IgD-negative memory B cell (primary cell): ENCODE measurements at regions not wholly inside any gene's neighbourhood (a gene's known extent, or its start where the extent isn't known, plus 50 kb on each side); places are given as distances from the start of the nearest gene placed in this dataset.

ENCODE experiments used
- H3K27ac Mint-ChIP-seq, 3 donors: one replicate each; pipeline ENCODE4 v1.8.0; 2020 to 2022; ENCODE audit warnings: mild to moderate bottlenecking in 3 of 3, mixed read lengths in 3 of 3, moderate library complexity in 1 of 3
- H3K27me3 Mint-ChIP-seq: one replicate; pipeline ENCODE4 v1.8.0; 2021; ENCODE audit warnings: mixed read lengths
- H3K36me3 Mint-ChIP-seq: one replicate; pipeline ENCODE4 v1.8.0; 2020; ENCODE audit warnings: mild to moderate bottlenecking, mixed read lengths
- H3K4me1 Mint-ChIP-seq, 3 donors: one replicate each; pipeline ENCODE4 v1.8.0; 2020 to 2022; ENCODE audit warnings: mixed read lengths in 3 of 3, mild to moderate bottlenecking in 1 of 3
- H3K4me3 Mint-ChIP-seq, 4 donors: one replicate each; pipeline ENCODE4 v1.8.0; 2020 to 2022; ENCODE audit warnings: mild to moderate bottlenecking in 4 of 4, mixed read lengths in 4 of 4, moderate library complexity in 3 of 4
- H3K9me3 Mint-ChIP-seq, 3 donors: one replicate each; pipeline ENCODE4 v1.8.0; 2020 to 2021; ENCODE audit warnings: mixed read lengths in 3 of 3, mild to moderate bottlenecking in 1 of 3

- peaks cover 0 to 5% (median 4%) of the 10 kb centered on the region in 3 donors for H3K9me3 Mint-ChIP-seq
- H3K4me1 Mint-ChIP-seq = no peaks in the 10 kb centered on the region
- no peaks in the 10 kb centered on the region for H3K27me3 Mint-ChIP-seq
- H3K4me3 Mint-ChIP-seq = no peak overlapping the region
- no peak overlapping the region for H3K27ac Mint-ChIP-seq
- no peaks in the 10 kb centered on the region for H3K36me3 Mint-ChIP-seq
These were observed 997.3 kb downstream of the ARAP2 start for GRCh38 chr4:35247047-35247446.

- Mint-ChIP-seq H3K4me1 (no peaks in the 10 kb centered on the region), H3K27me3 (no peaks in the 10 kb centered on the region), H3K9me3 (peaks cover 0 to 2% (median 0%) of the 10 kb centered on the region in 3 donors), H3K4me3 (no peak overlapping the region), H3K36me3 (no peaks in the 10 kb centered on the region), H3K27ac (no peak overlapping the region)
These were observed 994.0 kb downstream of the ARAP2 start for GRCh38 chr4:35250331-35250730.

- Mint-ChIP-seq H3K27ac (no peak overlapping the region), H3K4me3 (no peak overlapping the region), H3K27me3 (no peaks in the 10 kb centered on the region)
These were observed 993.6 kb downstream of the ARAP2 start for GRCh38 chr4:35250761-35251160.

DNA sequence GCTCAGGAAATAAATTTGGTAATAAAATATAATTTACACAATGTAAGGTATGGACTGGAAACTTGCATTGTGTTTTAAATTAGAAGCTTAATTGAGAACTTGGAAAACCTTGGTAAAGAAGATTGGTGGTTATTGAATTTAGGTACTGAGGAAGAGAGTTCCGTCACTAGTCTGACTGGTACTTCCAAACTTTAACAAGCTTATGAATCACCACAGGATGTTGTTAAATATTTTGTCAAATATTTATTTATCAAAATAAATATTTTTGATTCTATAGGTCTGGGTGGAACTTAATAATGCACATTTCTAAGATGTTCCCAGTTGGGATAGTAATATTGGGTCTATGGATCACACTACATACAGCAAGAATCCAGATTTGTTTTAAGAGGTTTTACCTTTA is 992.2 kb downstream of the ARAP2 start:
- no peak overlapping the region for H3K27ac Mint-ChIP-seq
- H3K27me3 Mint-ChIP-seq = no peaks in the 10 kb centered on the region
- no peaks in the 10 kb centered on the region for H3K4me1 Mint-ChIP-seq
- H3K36me3 Mint-ChIP-seq = no peaks in the 10 kb centered on the region
- no peaks in the 10 kb centered on the region for H3K9me3 Mint-ChIP-seq
- no peak overlapping the region for H3K4me3 Mint-ChIP-seq

More at GRCh38 chr4:35250761-35251160, 993.6 kb downstream of the ARAP2 start:
- H3K9me3 Mint-ChIP-seq = peaks cover 0 to 2% (median 0%) of the 10 kb centered on the region in 3 donors
- H3K36me3 Mint-ChIP-seq = no peaks in the 10 kb centered on the region
- H3K4me1 Mint-ChIP-seq = no peaks in the 10 kb centered on the region

GRCh38 chr4:35252866-35253265 is 991.4 kb downstream of the ARAP2 start:
- Mint-ChIP-seq H3K36me3 (no peaks in the 10 kb centered on the region), H3K4me1 (no peaks in the 10 kb centered on the region), H3K27ac (no peak overlapping the region), H3K4me3 (no peak overlapping the region), H3K9me3 (no peaks in the 10 kb centered on the region), H3K27me3 (no peaks in the 10 kb centered on the region)

DNA sequence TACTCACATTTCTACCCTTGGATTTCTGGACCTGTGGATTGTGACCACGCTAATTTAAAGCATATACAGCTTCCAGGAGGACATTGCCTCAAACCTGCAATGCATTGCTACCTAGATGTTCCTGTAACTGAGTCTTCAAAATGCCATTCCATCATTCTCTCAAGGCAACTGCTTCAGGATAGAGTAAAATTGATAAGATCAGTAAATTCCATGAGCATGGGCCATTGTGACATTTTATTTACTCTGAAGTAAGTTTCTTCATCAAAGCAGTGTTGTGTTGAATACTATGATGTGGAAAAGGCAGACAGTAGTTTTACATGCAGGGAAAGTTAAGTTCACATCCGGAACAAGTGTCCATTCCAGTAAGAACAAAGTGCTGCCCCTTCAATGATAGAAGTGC is 991.0 kb downstream of the ARAP2 start:
- H3K27me3 Mint-ChIP-seq = no peaks in the 10 kb centered on the region
- no peak overlapping the region for H3K4me3 Mint-ChIP-seq
- no peak overlapping the region for H3K27ac Mint-ChIP-seq
- no peaks in the 10 kb centered on the region for H3K9me3 Mint-ChIP-seq
- no peaks in the 10 kb centered on the region for H3K36me3 Mint-ChIP-seq
- no peaks in the 10 kb centered on the region for H3K4me1 Mint-ChIP-seq

- Mint-ChIP-seq H3K9me3 (peaks cover 0 to 4% (median 3%) of the 10 kb centered on the region in 3 donors), H3K4me3 (no peak overlapping the region), H3K27ac (no peak overlapping the region), H3K27me3 (no peaks in the 10 kb centered on the region), H3K4me1 (no peaks in the 10 kb centered on the region), H3K36me3 (no peaks in the 10 kb centered on the region)
These were observed 957.9 kb downstream of the ARAP2 start for GRCh38 chr4:35286434-35286833.

DNA sequence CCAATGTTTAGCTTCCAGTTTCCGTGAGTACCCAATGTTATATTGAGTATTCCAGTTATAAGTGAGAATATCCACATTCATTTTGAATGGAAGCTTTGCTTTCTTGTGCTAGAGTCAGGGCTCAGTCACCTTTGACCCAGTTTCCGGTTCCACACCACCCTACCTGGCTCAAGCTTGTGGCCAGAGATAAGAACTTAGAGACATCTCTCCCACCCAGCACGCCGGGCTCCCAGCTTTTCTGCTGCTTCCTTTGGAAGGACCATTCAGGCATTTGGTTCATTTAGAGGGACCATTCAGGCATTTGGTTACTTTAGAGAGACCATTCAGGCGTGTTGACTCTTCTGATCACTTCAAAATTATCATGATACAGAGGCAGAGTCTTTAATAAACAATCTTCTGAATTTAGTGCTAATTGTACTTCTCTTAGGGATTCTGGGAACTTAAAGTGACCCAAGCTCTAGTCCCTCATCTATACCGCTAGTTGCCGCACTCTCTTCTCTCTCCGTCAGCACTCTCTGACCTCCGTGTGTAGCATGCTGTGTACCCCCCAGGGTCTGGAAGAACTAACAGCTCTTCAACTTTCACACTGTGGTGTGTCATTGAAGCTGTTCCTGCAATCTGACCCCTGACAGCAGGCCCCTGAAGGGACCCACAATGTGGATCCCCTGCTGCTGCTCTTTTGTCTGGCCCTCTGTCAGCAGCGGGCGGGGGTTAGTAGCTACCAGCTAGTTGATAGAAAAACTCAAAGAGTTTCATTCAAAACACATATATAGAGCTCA is 943.1 kb downstream of the ARAP2 start:
- Mint-ChIP-seq H3K9me3 (no peaks in the 10 kb centered on the region), H3K4me3 (no peak overlapping the region), H3K27me3 (no peaks in the 10 kb centered on the region), H3K4me1 (no peaks in the 10 kb centered on the region), H3K27ac (no peak overlapping the region), H3K36me3 (no peaks in the 10 kb centered on the region)

DNA sequence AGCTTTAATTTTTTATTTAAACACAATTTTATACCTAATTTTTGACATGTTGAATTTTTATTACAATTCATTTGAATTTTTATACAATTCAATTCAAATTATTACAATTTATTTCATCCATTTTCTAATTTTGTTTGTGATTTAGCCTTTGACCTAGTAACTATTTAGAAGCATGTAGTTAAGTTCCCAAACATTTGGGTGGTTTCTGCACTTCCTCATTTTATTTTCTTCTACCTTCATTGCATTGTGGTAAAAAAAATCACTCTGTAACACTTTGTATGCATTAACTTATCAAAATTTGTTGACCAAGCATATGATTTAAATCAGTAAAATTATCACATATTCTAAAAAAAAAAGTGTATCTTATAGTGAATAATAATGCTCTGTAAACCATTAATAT is 928.9 kb downstream of the ARAP2 start:
- Mint-ChIP-seq H3K9me3 (peaks cover 0 to 4% (median 0%) of the 10 kb centered on the region in 3 donors), H3K27me3 (no peaks in the 10 kb centered on the region), H3K4me1 (no peaks in the 10 kb centered on the region), H3K27ac (no peak overlapping the region), H3K36me3 (no peaks in the 10 kb centered on the region), H3K4me3 (no peak overlapping the region)

DNA sequence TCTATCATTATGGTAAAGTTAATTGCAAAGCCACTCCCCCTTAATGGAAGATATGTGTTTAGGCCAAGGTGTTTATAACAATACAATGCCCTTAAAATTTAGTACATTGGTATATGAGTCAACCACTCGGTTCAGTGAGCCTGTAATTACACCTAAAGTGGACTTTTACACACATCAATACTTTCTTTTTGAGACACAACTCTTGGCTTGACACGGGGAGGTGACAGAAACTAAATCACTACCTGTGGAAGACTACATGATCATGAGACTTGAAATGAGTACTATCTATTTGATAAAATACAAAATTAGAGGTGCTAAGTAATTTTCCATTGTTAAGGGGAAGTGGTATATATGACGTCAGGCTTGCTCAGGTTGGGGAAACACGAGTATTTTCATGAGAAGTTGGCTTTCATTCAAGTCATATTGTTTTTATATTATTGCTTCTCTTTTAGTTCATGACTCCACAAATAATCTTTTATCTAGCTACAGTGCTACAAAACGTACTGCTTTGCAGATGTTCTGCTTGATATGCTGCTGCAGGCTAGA is 918.3 kb downstream of the ARAP2 start:
- Mint-ChIP-seq H3K4me1 (no peaks in the 10 kb centered on the region), H3K27me3 (no peaks in the 10 kb centered on the region), H3K9me3 (peaks cover 0 to 3% (median 2%) of the 10 kb centered on the region in 3 donors), H3K36me3 (no peaks in the 10 kb centered on the region), H3K27ac (no peak overlapping the region), H3K4me3 (no peak overlapping the region)

GRCh38 chr4:35342833-35343232 is 901.5 kb downstream of the ARAP2 start:
- H3K4me1 Mint-ChIP-seq = no peaks in the 10 kb centered on the region
- peaks cover 0 to 2% (median 1%) of the 10 kb centered on the region in 3 donors for H3K9me3 Mint-ChIP-seq
- H3K27me3 Mint-ChIP-seq = no peaks in the 10 kb centered on the region
- H3K27ac Mint-ChIP-seq = no peak overlapping the region
- H3K4me3 Mint-ChIP-seq = no peak overlapping the region
- no peaks in the 10 kb centered on the region for H3K36me3 Mint-ChIP-seq

- H3K27me3 Mint-ChIP-seq = no peaks in the 10 kb centered on the region
- peaks cover 0 to 1% (median 0%) of the 10 kb centered on the region in 3 donors for H3K4me1 Mint-ChIP-seq
- H3K36me3 Mint-ChIP-seq = no peaks in the 10 kb centered on the region
- no peak overlapping the region for H3K4me3 Mint-ChIP-seq
- H3K27ac Mint-ChIP-seq = no peak overlapping the region
- peaks cover 0 to 21% (median 2%) of the 10 kb centered on the region in 3 donors for H3K9me3 Mint-ChIP-seq
These were observed 897.0 kb downstream of the ARAP2 start for GRCh38 chr4:35347276-35347675.

- Mint-ChIP-seq H3K27ac (no peak overlapping the region), H3K36me3 (no peaks in the 10 kb centered on the region), H3K9me3 (peaks cover 6 to 18% (median 6%) of the 10 kb centered on the region in 3 donors), H3K4me3 (no peak overlapping the region), H3K27me3 (no peaks in the 10 kb centered on the region), H3K4me1 (no peaks in the 10 kb centered on the region)
These were observed 886.2 kb downstream of the ARAP2 start for GRCh38 chr4:35358001-35358584.

DNA sequence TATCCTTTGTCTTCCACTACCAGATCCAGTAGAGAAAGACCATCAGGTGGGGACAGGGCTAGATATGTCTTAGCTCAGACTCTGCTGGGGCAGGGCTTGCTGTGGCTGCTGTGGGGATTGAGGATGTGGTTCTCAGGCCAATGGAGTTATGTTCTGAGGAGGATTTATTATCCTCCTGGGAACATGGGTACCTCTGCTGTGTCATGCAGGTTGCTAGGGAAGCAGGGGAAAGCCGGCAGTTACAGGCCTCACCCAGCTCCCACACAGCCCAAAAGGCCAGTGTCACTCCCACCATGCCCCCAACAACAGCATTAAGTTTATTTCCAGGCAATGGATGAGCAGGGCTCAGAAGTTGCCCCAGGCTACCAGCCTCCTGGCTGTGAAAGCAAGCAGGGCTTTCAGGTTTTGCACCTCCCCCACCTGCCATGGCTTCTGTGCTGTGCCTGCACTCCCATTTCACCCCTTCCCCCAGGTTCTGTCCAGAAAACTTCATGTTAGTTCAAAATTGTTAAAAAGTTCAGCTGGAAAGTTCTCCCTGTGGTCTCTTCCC is 879.9 kb downstream of the ARAP2 start:
- Mint-ChIP-seq H3K4me3 (no peak overlapping the region), H3K36me3 (no peaks in the 10 kb centered on the region), H3K27ac (no peak overlapping the region), H3K9me3 (peaks cover 8 to 14% (median 11%) of the 10 kb centered on the region in 3 donors), H3K4me1 (no peaks in the 10 kb centered on the region), H3K27me3 (no peaks in the 10 kb centered on the region)

- peaks cover 8 to 14% (median 11%) of the 10 kb centered on the region in 3 donors for H3K9me3 Mint-ChIP-seq
- no peaks in the 10 kb centered on the region for H3K27me3 Mint-ChIP-seq
- no peak overlapping the region for H3K27ac Mint-ChIP-seq
- no peaks in the 10 kb centered on the region for H3K36me3 Mint-ChIP-seq
- no peaks in the 10 kb centered on the region for H3K4me1 Mint-ChIP-seq
- H3K4me3 Mint-ChIP-seq = no peak overlapping the region
These were observed 879.1 kb downstream of the ARAP2 start for GRCh38 chr4:35365186-35365585.
